T-helper 1 cell treated with Interleukin-12 subunit alpha and Interleukin-12 subunit beta and Interleukin-4 antibody, amounts not matched to agents 30 μg/mL and 1 μg/mL, for 36 hours (primary cell): ENCODE measurements at regions not wholly inside any gene's neighbourhood (a gene's known extent, or its start where the extent isn't known, plus 50 kb on each side); places are given as distances from the start of the nearest gene placed in this dataset.
"Not testable (repeated sequence)": the region's sequence is repeated elsewhere in the genome, so short reads cannot be mapped to it uniquely, and the experiment has no call there.

Experiments used
- H3K27ac Mint-ChIP-seq: one replicate; pipeline ENCODE4 v1.8.0; 2021; ENCODE audit warnings: mild to moderate bottlenecking, mixed read lengths
- H3K27me3 Mint-ChIP-seq: one replicate; pipeline ENCODE4 v1.8.0; 2021; ENCODE audit warnings: low read depth, mixed read lengths
- H3K36me3 Mint-ChIP-seq: one replicate; pipeline ENCODE4 v1.8.0; 2021; ENCODE audit warnings: low read depth, mixed read lengths
- H3K4me1 Mint-ChIP-seq: one replicate; pipeline ENCODE4 v1.8.0; 2021; ENCODE audit warnings: low read depth, mixed read lengths
- H3K4me3 Mint-ChIP-seq: one replicate; pipeline ENCODE4 v1.8.0; 2021; ENCODE audit warnings: mild to moderate bottlenecking, moderate library complexity, mixed read lengths
- H3K9me3 Mint-ChIP-seq: one replicate; pipeline ENCODE4 v1.8.0; 2021; ENCODE audit warnings: mixed read lengths

- peaks cover 24% of the 10 kb centered on the region for H3K27me3 Mint-ChIP-seq
- peaks cover 11% of the 10 kb centered on the region for H3K36me3 Mint-ChIP-seq
- H3K4me1 Mint-ChIP-seq = peaks cover 36% of the 10 kb centered on the region
- no peak overlapping the region for H3K27ac Mint-ChIP-seq
- H3K9me3 Mint-ChIP-seq = peaks cover 30% of the 10 kb centered on the region
- H3K4me3 Mint-ChIP-seq = no peak overlapping the region
These were observed 52.2 kb upstream of the MKI67 start for GRCh38 chr10:128178302-128178958.

GRCh38 chr10:128180843-128181242 is 54.6 kb upstream of the MKI67 start:
- Mint-ChIP-seq H3K9me3 (peaks cover 17% of the 10 kb centered on the region), H3K27ac (peak overlapping the region; percentile 94), H3K36me3 (peaks cover 18% of the 10 kb centered on the region), H3K4me1 (peaks cover 47% of the 10 kb centered on the region), H3K4me3 (peak overlapping the region; percentile 74), H3K27me3 (peaks cover 25% of the 10 kb centered on the region)

- no peak overlapping the region for H3K4me3 Mint-ChIP-seq
- peaks cover 53% of the 10 kb centered on the region for H3K4me1 Mint-ChIP-seq
- H3K9me3 Mint-ChIP-seq = peaks cover 17% of the 10 kb centered on the region
- H3K27ac Mint-ChIP-seq = no peak overlapping the region
- H3K36me3 Mint-ChIP-seq = peaks cover 21% of the 10 kb centered on the region
- H3K27me3 Mint-ChIP-seq = peaks cover 14% of the 10 kb centered on the region
These were observed 59.4 kb upstream of the MKI67 start for GRCh38 chr10:128185627-128186026.

GRCh38 chr10:128186959-128187787 is 61.0 kb upstream of the MKI67 start:
- Mint-ChIP-seq H3K9me3 (peaks cover 17% of the 10 kb centered on the region), H3K27me3 (peaks cover 14% of the 10 kb centered on the region), H3K4me1 (peaks cover 43% of the 10 kb centered on the region), H3K27ac (peak overlapping the region; percentile 80), H3K4me3 (peak overlapping the region; percentile 76), H3K36me3 (peaks cover 21% of the 10 kb centered on the region)

GRCh38 chr10:128187788-128188185 is 61.6 kb upstream of the MKI67 start:
- H3K4me1 Mint-ChIP-seq = peaks cover 42% of the 10 kb centered on the region
- H3K9me3 Mint-ChIP-seq = peaks cover 13% of the 10 kb centered on the region
- peak overlapping the region; percentile 76 for H3K4me3 Mint-ChIP-seq
- H3K27ac Mint-ChIP-seq = peak overlapping the region; percentile 80
- H3K27me3 Mint-ChIP-seq = peaks cover 14% of the 10 kb centered on the region
- peaks cover 19% of the 10 kb centered on the region for H3K36me3 Mint-ChIP-seq

- Mint-ChIP-seq H3K27ac (peak overlapping the region; percentile 29), H3K9me3 (no peaks in the 10 kb centered on the region), H3K4me1 (peaks cover 36% of the 10 kb centered on the region), H3K27me3 (peaks cover 8% of the 10 kb centered on the region), H3K36me3 (peaks cover 11% of the 10 kb centered on the region), H3K4me3 (no peak overlapping the region)
These were observed 63.0 kb upstream of the MKI67 start for GRCh38 chr10:128189176-128189575.

- H3K9me3 Mint-ChIP-seq = no peaks in the 10 kb centered on the region
- peaks cover 27% of the 10 kb centered on the region for H3K4me1 Mint-ChIP-seq
- H3K27me3 Mint-ChIP-seq = no peaks in the 10 kb centered on the region
- H3K4me3 Mint-ChIP-seq = no peak overlapping the region
- no peak overlapping the region for H3K27ac Mint-ChIP-seq
- peaks cover 3% of the 10 kb centered on the region for H3K36me3 Mint-ChIP-seq
These were observed 65.6 kb upstream of the MKI67 start for GRCh38 chr10:128191847-128192246.

GRCh38 chr10:128201826-128202225 is 75.6 kb upstream of the MKI67 start:
- not testable (repeated sequence) for H3K4me1 Mint-ChIP-seq, H3K4me3 Mint-ChIP-seq, H3K27ac Mint-ChIP-seq
- Mint-ChIP-seq H3K36me3 (peaks cover 33% of the 10 kb centered on the region), H3K9me3 (peaks cover 41% of the 10 kb centered on the region), H3K27me3 (peaks cover 12% of the 10 kb centered on the region)

- Mint-ChIP-seq H3K27me3 (peaks cover 13% of the 10 kb centered on the region), H3K36me3 (peaks cover 33% of the 10 kb centered on the region), H3K4me1 (peaks cover 4% of the 10 kb centered on the region), H3K27ac (no peak overlapping the region), H3K9me3 (peaks cover 41% of the 10 kb centered on the region), H3K4me3 (no peak overlapping the region)
These were observed 76.8 kb upstream of the MKI67 start for GRCh38 chr10:128203028-128203427.

- H3K9me3 Mint-ChIP-seq = peaks cover 32% of the 10 kb centered on the region
These were observed 79.4 kb upstream of the MKI67 start for GRCh38 chr10:128205591-128205990.

GRCh38 chr10:128206676-128207075 is 80.5 kb upstream of the MKI67 start:
- peaks cover 22% of the 10 kb centered on the region for H3K9me3 Mint-ChIP-seq
- H3K27ac Mint-ChIP-seq = no peak overlapping the region
- peaks cover 14% of the 10 kb centered on the region for H3K36me3 Mint-ChIP-seq
- no peak overlapping the region for H3K4me3 Mint-ChIP-seq
- peaks cover 3% of the 10 kb centered on the region for H3K4me1 Mint-ChIP-seq
- H3K27me3 Mint-ChIP-seq = peaks cover 13% of the 10 kb centered on the region

More at GRCh38 chr10:128205591-128205990, 79.4 kb upstream of the MKI67 start:
- H3K27me3 Mint-ChIP-seq = peaks cover 15% of the 10 kb centered on the region
- H3K4me1 Mint-ChIP-seq, H3K27ac Mint-ChIP-seq, H3K4me3 Mint-ChIP-seq: not testable (repeated sequence)
- H3K36me3 Mint-ChIP-seq = peaks cover 25% of the 10 kb centered on the region

- H3K27ac Mint-ChIP-seq = peak overlapping the region; percentile 19
- no peaks in the 10 kb centered on the region for H3K36me3 Mint-ChIP-seq
- peaks cover 12% of the 10 kb centered on the region for H3K4me1 Mint-ChIP-seq
- peaks cover 17% of the 10 kb centered on the region for H3K27me3 Mint-ChIP-seq
- no peaks in the 10 kb centered on the region for H3K9me3 Mint-ChIP-seq
- H3K4me3 Mint-ChIP-seq = peak overlapping the region; percentile 77
These were observed 83.6 kb upstream of the MKI67 start for GRCh38 chr10:128209862-128210214.

GRCh38 chr10:128210215-128211063 is 84.2 kb upstream of the MKI67 start:
- Mint-ChIP-seq H3K27ac (peak overlapping the region; percentile 19), H3K4me3 (peak overlapping the region; percentile 77), H3K27me3 (peaks cover 17% of the 10 kb centered on the region), H3K9me3 (no peaks in the 10 kb centered on the region), H3K4me1 (peaks cover 12% of the 10 kb centered on the region), H3K36me3 (no peaks in the 10 kb centered on the region)

- Mint-ChIP-seq H3K4me3 (peak overlapping the region; percentile 86), H3K9me3 (no peaks in the 10 kb centered on the region), H3K27me3 (peaks cover 17% of the 10 kb centered on the region), H3K27ac (no peak overlapping the region), H3K4me1 (peaks cover 12% of the 10 kb centered on the region), H3K36me3 (no peaks in the 10 kb centered on the region)
These were observed 84.9 kb upstream of the MKI67 start for GRCh38 chr10:128211064-128211504.
